ENCODE measurements at regions not wholly inside any gene's neighbourhood (a gene's known extent, or its start where the extent isn't known, plus 50 kb on each side); places are given as distances from the start of the nearest gene placed in this dataset.

GRCh38 chr14:51780741-51781140, 79.7 kb upstream of the GNG2 start:
- ChIA-PET CTCF (interaction anchor here (0.8 to 1.4 kb wide), 3 partner anchors 131 to 686 kb away, joined by 3 read pairs; partner anchors contain the start of gene TRIM9), POLR2A (no interaction called here)
- peaks cover 10% of the 10 kb centered on the region for H3K4me1 Mint-ChIP-seq
- peaks cover under 1% of the 10 kb centered on the region for H3K9me3 Mint-ChIP-seq
- DNase-seq = no peak
- H3K4me3 Mint-ChIP-seq = no peak overlapping the region
- peaks cover 21% of the 10 kb centered on the region for H3K27me3 Mint-ChIP-seq
- no peaks in the 10 kb centered on the region for H3K36me3 Mint-ChIP-seq (ENCODE audit: low read depth)
- no peak overlapping the region for H3K27ac Mint-ChIP-seq

- Mint-ChIP-seq H3K9me3 (peaks cover 4% of the 10 kb centered on the region), H3K27me3 (peaks cover 25% of the 10 kb centered on the region), H3K4me1 (peaks cover 10% of the 10 kb centered on the region), H3K36me3 (ENCODE audit: low read depth) (no peaks in the 10 kb centered on the region), H3K4me3 (no peak overlapping the region), H3K27ac (no peak overlapping the region)
- no peak for DNase-seq
- POLR2A ChIA-PET = no interaction called here
- CTCF ChIA-PET = interaction anchor here (0.8 kb wide), 1 partner anchor 146 kb away, joined by 3 read pairs; no protein-coding TSS in a partner anchor
Observed at GRCh38 chr14:51781381-51781780, 79.0 kb upstream of the GNG2 start.

GRCh38 chr14:51782435-51782834, 78.0 kb upstream of the GNG2 start:
- Mint-ChIP-seq H3K4me3 (no peak overlapping the region), H3K9me3 (peaks cover 11% of the 10 kb centered on the region), H3K36me3 (ENCODE audit: low read depth) (no peaks in the 10 kb centered on the region), H3K27ac (no peak overlapping the region), H3K4me1 (peaks cover 10% of the 10 kb centered on the region), H3K27me3 (peaks cover 25% of the 10 kb centered on the region)
- DNase-seq = no peak
- ChIA-PET CTCF (no interaction called here), POLR2A (no interaction called here)

GRCh38 chr14:51783765-51784164, 76.6 kb upstream of the GNG2 start:
- ChIA-PET CTCF (no interaction called here), POLR2A (no interaction called here)
- Mint-ChIP-seq H3K4me3 (no peak overlapping the region), H3K36me3 (ENCODE audit: low read depth) (no peaks in the 10 kb centered on the region), H3K27ac (no peak overlapping the region), H3K27me3 (peaks cover 28% of the 10 kb centered on the region), H3K9me3 (peaks cover 11% of the 10 kb centered on the region), H3K4me1 (peaks cover 10% of the 10 kb centered on the region)
- DNase-seq = no peak

- no peak for DNase-seq
- Mint-ChIP-seq H3K9me3 (peaks cover 11% of the 10 kb centered on the region), H3K4me1 (peaks cover 10% of the 10 kb centered on the region), H3K27ac (no peak overlapping the region), H3K4me3 (no peak overlapping the region), H3K27me3 (peaks cover 28% of the 10 kb centered on the region), H3K36me3 (ENCODE audit: low read depth) (no peaks in the 10 kb centered on the region)
- POLR2A ChIA-PET = no interaction called here
- CTCF ChIA-PET = interaction anchor here (1.0 kb wide), 1 partner anchor 8 kb away, joined by 3 read pairs; no protein-coding TSS in a partner anchor
Observed at GRCh38 chr14:51784466-51784865, 75.9 kb upstream of the GNG2 start.

- Mint-ChIP-seq H3K4me3 (no peak overlapping the region), H3K4me1 (peaks cover 2% of the 10 kb centered on the region), H3K27me3 (peaks cover 39% of the 10 kb centered on the region), H3K27ac (no peak overlapping the region), H3K36me3 (ENCODE audit: low read depth) (no peaks in the 10 kb centered on the region), H3K9me3 (peaks cover 11% of the 10 kb centered on the region)
- CTCF ChIA-PET = no interaction called here
- no peak for DNase-seq
- POLR2A ChIA-PET = no interaction called here
Observed at GRCh38 chr14:51786227-51786626, 74.2 kb upstream of the GNG2 start.

- Mint-ChIP-seq H3K4me1 (no peaks in the 10 kb centered on the region), H3K36me3 (ENCODE audit: low read depth) (no peaks in the 10 kb centered on the region), H3K27ac (no peak overlapping the region), H3K27me3 (peaks cover 40% of the 10 kb centered on the region), H3K4me3 (no peak overlapping the region), H3K9me3 (peaks cover 11% of the 10 kb centered on the region)
- POLR2A ChIA-PET = no interaction called here
- CTCF ChIA-PET = no interaction called here
- no peak for DNase-seq
Observed at GRCh38 chr14:51787352-51787751, 73.1 kb upstream of the GNG2 start.

- no peaks in the 10 kb centered on the region for H3K4me1 Mint-ChIP-seq
- H3K36me3 Mint-ChIP-seq (ENCODE audit: low read depth) = no peaks in the 10 kb centered on the region
- peaks cover 42% of the 10 kb centered on the region for H3K27me3 Mint-ChIP-seq
- peaks cover 11% of the 10 kb centered on the region for H3K9me3 Mint-ChIP-seq
- ChIA-PET CTCF (interaction anchor here (0.6 kb wide), 1 partner anchor 620 kb away, joined by 3 read pairs; no protein-coding TSS in a partner anchor), POLR2A (no interaction called here)
- H3K4me3 Mint-ChIP-seq = no peak overlapping the region
- no peak overlapping the region for H3K27ac Mint-ChIP-seq
- no peak for DNase-seq
Observed at GRCh38 chr14:51789114-51789513, 71.3 kb upstream of the GNG2 start.

- CTCF ChIA-PET = interaction anchor here (0.6 kb wide), 1 partner anchor 619 kb away, joined by 3 read pairs; no protein-coding TSS in a partner anchor
- no peak for DNase-seq
- peaks cover 11% of the 10 kb centered on the region for H3K9me3 Mint-ChIP-seq
Observed at GRCh38 chr14:51789596-51789995, 70.8 kb upstream of the GNG2 start.

GRCh38 chr14:51792809-51793208, 67.6 kb upstream of the GNG2 start:
- no peaks in the 10 kb centered on the region for H3K9me3 Mint-ChIP-seq
- ChIA-PET CTCF (interaction anchor here (1.4 to 1.5 kb wide), 2 partner anchors 13 to 14 kb away, joined by 4 to 5 read pairs; no protein-coding TSS in a partner anchor), POLR2A (no interaction called here)
- no peak overlapping the region for H3K27ac Mint-ChIP-seq
- peaks cover 29% of the 10 kb centered on the region for H3K27me3 Mint-ChIP-seq
- H3K4me1 Mint-ChIP-seq = no peaks in the 10 kb centered on the region
- no peak overlapping the region for H3K4me3 Mint-ChIP-seq
- H3K36me3 Mint-ChIP-seq (ENCODE audit: low read depth) = no peaks in the 10 kb centered on the region
- DNase-seq = no peak

More at GRCh38 chr14:51789596-51789995, 70.8 kb upstream of the GNG2 start:
- no peak overlapping the region for H3K4me3 Mint-ChIP-seq
- POLR2A ChIA-PET = no interaction called here
- H3K27ac Mint-ChIP-seq = no peak overlapping the region
- H3K4me1 Mint-ChIP-seq = no peaks in the 10 kb centered on the region
- H3K27me3 Mint-ChIP-seq = peaks cover 39% of the 10 kb centered on the region
- no peaks in the 10 kb centered on the region for H3K36me3 Mint-ChIP-seq (ENCODE audit: low read depth)

- no peak overlapping the region for H3K27ac Mint-ChIP-seq
Observed at GRCh38 chr14:51805541-51805940, 54.9 kb upstream of the GNG2 start.

GRCh38 chr14:51806026-51807023, 54.1 kb upstream of the GNG2 start:
- ChIA-PET POLR2A (no interaction called here), CTCF (interaction anchor here (1.6 to 3.0 kb wide), 3 partner anchors 13 to 174 kb away, joined by 3 to 8 read pairs (median 5); no protein-coding TSS in a partner anchor)
- Mint-ChIP-seq H3K27ac (no peak overlapping the region), H3K36me3 (ENCODE audit: low read depth) (no peaks in the 10 kb centered on the region), H3K9me3 (peaks cover 10% of the 10 kb centered on the region), H3K4me1 (no peaks in the 10 kb centered on the region), H3K4me3 (no peak overlapping the region), H3K27me3 (peaks cover 7% of the 10 kb centered on the region)
- DNase-seq = no peak

More at GRCh38 chr14:51805541-51805940, 54.9 kb upstream of the GNG2 start:
- no peak overlapping the region for H3K4me3 Mint-ChIP-seq
- ChIA-PET CTCF (interaction anchor here (3.0 kb wide), 1 partner anchor 22 kb away, joined by 8 read pairs; no protein-coding TSS in a partner anchor), POLR2A (no interaction called here)
- H3K27me3 Mint-ChIP-seq = peaks cover 7% of the 10 kb centered on the region
- no peaks in the 10 kb centered on the region for H3K36me3 Mint-ChIP-seq (ENCODE audit: low read depth)
- H3K9me3 Mint-ChIP-seq = peaks cover 10% of the 10 kb centered on the region
- DNase-seq = no peak
- no peaks in the 10 kb centered on the region for H3K4me1 Mint-ChIP-seq

- H3K9me3 Mint-ChIP-seq = peaks cover 10% of the 10 kb centered on the region
- no peaks in the 10 kb centered on the region for H3K36me3 Mint-ChIP-seq (ENCODE audit: low read depth)
- H3K4me3 Mint-ChIP-seq = no peak overlapping the region
- H3K27ac Mint-ChIP-seq = no peak overlapping the region
- H3K27me3 Mint-ChIP-seq = peaks cover 2% of the 10 kb centered on the region
- ChIA-PET POLR2A (no interaction called here), CTCF (interaction anchor here (1.0 to 3.0 kb wide), 4 partner anchors 14 to 173 kb away, joined by 3 to 8 read pairs (median 4); no protein-coding TSS in a partner anchor)
- no peak for DNase-seq
- no peaks in the 10 kb centered on the region for H3K4me1 Mint-ChIP-seq
Observed at GRCh38 chr14:51807356-51807755, 53.1 kb upstream of the GNG2 start.

All from activated CD4-positive, alpha-beta T cell treated with anti-CD3 and anti-CD28 coated beads, Interleukin-2, amount 10 ng/mL, durations not matched to agents 7 days and 5 days (primary cell).